ENCODE measurements at regions not wholly inside any gene's neighbourhood (a gene's known extent, or its start where the extent isn't known, plus 50 kb on each side); places are given as distances from the start of the nearest gene placed in this dataset.

DNA sequence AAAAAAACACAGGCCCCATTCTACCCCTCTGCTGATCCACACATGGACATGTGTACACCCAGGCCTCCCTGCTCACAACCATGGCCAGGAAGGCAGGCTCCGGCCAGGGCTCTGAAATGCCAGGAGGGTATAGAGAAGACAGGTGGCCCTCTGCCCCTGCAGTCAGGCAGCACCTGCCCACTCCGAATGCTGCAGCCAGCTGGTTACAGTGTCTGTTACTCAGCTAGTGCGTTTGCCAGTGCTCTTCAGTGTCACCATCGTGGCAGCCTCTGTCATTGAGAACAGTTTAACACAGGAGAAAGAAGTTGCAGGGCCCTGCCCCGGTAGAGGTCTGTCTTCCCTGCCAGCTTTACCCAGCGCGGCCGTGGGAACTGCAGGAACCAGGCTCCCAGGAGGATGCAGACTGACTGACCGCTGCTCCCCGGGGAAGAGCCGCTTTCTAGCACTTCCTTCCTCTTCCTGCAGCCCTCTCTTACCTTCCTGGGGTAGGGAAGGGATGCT, 128.8 kb upstream of the FAM20C start:
- H3K9ac ChIP-seq, result no peak overlapping the region
- no peak overlapping the region for H2AFZ ChIP-seq (ENCODE audit: low read depth)
- no peaks in the 10 kb centered on the region for H4K20me1 ChIP-seq (ENCODE audit: insufficient read depth)
- H3F3A ChIP-seq (replicated peaks; ENCODE audit: insufficient read depth), result no peaks in the 10 kb centered on the region
- DNase-seq, result no peak
- no peak for TF ChIP-seq YY1 (IDR thresholded peaks at IDR 0.05; ENCODE audit: low read depth)
- TF ChIP-seq, protein P1, sequence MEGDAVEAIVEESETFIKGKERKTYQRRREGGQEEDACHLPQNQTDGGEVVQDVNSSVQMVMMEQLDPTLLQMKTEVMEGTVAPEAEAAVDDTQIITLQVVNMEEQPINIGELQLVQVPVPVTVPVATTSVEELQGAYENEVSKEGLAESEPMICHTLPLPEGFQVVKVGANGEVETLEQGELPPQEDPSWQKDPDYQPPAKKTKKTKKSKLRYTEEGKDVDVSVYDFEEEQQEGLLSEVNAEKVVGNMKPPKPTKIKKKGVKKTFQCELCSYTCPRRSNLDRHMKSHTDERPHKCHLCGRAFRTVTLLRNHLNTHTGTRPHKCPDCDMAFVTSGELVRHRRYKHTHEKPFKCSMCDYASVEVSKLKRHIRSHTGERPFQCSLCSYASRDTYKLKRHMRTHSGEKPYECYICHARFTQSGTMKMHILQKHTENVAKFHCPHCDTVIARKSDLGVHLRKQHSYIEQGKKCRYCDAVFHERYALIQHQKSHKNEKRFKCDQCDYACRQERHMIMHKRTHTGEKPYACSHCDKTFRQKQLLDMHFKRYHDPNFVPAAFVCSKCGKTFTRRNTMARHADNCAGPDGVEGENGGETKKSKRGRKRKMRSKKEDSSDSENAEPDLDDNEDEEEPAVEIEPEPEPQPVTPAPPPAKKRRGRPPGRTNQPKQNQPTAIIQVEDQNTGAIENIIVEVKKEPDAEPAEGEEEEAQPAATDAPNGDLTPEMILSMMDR (IDR thresholded peaks at IDR 0.05), result no peak
- no peak for TF ChIP-seq NFIC (IDR thresholded peaks at IDR 0.05; ENCODE audit: borderline replicate concordance)
- no peak overlapping the region for H3K27ac ChIP-seq (ENCODE audit: low read depth in 2 of 2, low read length in 1 of 2)
- ChIA-PET CTCF (interaction anchor here (0.9 to 3.0 kb wide), 14 partner anchors 9 to 259 kb away, joined by 3 to 35 read pairs (median 4); no protein-coding TSS in a partner anchor), POLR2A (no interaction called here)
- H3K36me3 ChIP-seq (replicated peaks in 1 of 2; ENCODE audit: control insufficient read depth in 1 of 2, insufficient read depth in 2 of 2, low read length in 1 of 2), result no peaks in the 10 kb centered on the region
- no peaks in the 10 kb centered on the region for H3K9me2 ChIP-seq
- H3K79me2 ChIP-seq (ENCODE audit: insufficient read depth), result no peaks in the 10 kb centered on the region
- no peak overlapping the region for H3K4me3 ChIP-seq (ENCODE audit: low read depth in 2 of 2, low read length in 1 of 2)
- WGBS (ENCODE audit: low lambda C conversion rate), result 63% methylated on average over 11 of the region's 11 CpGs
- H3K9me3 ChIP-seq, result no peaks in the 10 kb centered on the region
- H3K27me3 ChIP-seq (ENCODE audit: insufficient read depth), result no peaks in the 10 kb centered on the region
- no peak overlapping the region for H3K4me2 ChIP-seq
- H3K4me1 ChIP-seq (ENCODE audit: control insufficient read depth in 1 of 2, insufficient read depth in 2 of 2, low read depth in 1 of 2, low read length in 1 of 2), result peaks cover 9 to 10% of the 10 kb centered on the region in 2 experiments; a peak in 1 of 4 replicates

DNA sequence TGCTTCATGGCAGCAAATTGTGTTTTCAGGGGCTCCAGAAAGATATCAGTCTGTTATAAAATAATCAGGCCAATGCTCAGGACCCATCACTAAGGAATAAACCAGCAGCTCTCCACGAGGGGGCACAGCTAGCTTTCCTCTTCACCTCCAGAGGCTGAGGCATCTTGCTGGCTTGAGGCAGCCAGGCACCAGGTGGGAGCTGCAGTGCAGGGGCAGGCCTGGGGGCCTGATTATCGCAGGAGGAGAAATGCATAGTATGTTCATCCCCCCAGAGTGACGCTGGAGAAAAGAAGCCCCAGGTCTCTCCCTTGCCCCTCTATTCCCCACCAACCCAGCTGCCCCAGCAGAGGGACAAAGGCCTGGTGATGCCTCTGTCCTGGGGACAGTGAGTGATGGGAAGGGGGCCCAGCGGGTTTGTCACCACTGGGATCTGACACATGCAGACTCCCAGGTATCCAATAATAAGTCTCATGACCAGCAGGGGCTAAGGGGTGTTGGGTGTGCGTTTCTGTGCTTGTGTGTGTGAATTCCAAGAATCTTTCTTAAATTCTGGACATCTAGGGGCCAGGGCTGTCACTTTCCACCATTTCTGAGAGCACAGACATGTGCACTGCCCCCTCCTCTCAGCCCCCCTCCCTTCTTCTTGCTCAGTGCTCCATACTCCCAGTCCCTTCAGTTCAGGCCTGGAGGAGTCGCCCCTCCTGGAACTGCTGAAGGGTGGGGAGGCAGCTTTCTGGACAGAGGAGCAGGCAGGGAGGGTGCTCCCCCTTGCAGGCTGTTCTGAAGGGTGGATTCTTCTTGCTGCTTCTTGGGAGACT, 128.1 kb upstream of the FAM20C start:
- no peak overlapping the region for H3K9ac ChIP-seq
- ChIA-PET POLR2A (no interaction called here), CTCF (interaction anchor here (0.9 to 3.0 kb wide), 12 partner anchors 10 to 258 kb away, joined by 3 to 35 read pairs (median 4); no protein-coding TSS in a partner anchor)
- no peak overlapping the region for H3K4me3 ChIP-seq (ENCODE audit: low read depth in 2 of 2, low read length in 1 of 2)
- H3K9me3 ChIP-seq, result no peaks in the 10 kb centered on the region
- H3F3A ChIP-seq (replicated peaks; ENCODE audit: insufficient read depth), result no peaks in the 10 kb centered on the region
- H2AFZ ChIP-seq (ENCODE audit: low read depth), result no peak overlapping the region
- no peak overlapping the region for H3K4me2 ChIP-seq
- no peaks in the 10 kb centered on the region for H3K27me3 ChIP-seq (ENCODE audit: insufficient read depth)
- H3K9me2 ChIP-seq, result no peaks in the 10 kb centered on the region
- peaks cover 2 to 9% of the 10 kb centered on the region in 2 experiments; a peak in 1 of 4 replicates for H3K4me1 ChIP-seq (ENCODE audit: control insufficient read depth in 1 of 2, insufficient read depth in 2 of 2, low read depth in 1 of 2, low read length in 1 of 2)
- DNase-seq, result peak; percentile 78
- no peak overlapping the region for H3K27ac ChIP-seq (ENCODE audit: low read depth in 2 of 2, low read length in 1 of 2)
- H4K20me1 ChIP-seq (ENCODE audit: insufficient read depth), result no peaks in the 10 kb centered on the region
- peak; percentile 81 for TF ChIP-seq RAD21 (IDR thresholded peaks at IDR 0.05; ENCODE audit: low read length)
- TF ChIP-seq SMC3 (IDR thresholded peaks at IDR 0.05; ENCODE audit: low read depth, low read length), result peak; percentile 82
- TF ChIP-seq YY1 (IDR thresholded peaks at IDR 0.05; ENCODE audit: low read depth), result no peak
- TF ChIP-seq, protein P1 (IDR thresholded peaks at IDR 0.05), result peak; percentile 72
- H3K36me3 ChIP-seq (replicated peaks in 1 of 2; ENCODE audit: control insufficient read depth in 1 of 2, insufficient read depth in 2 of 2, low read length in 1 of 2), result no peaks in the 10 kb centered on the region
- WGBS (ENCODE audit: low lambda C conversion rate), result 64% methylated on average over 6 of the region's 6 CpGs
- H3K79me2 ChIP-seq (ENCODE audit: insufficient read depth), result no peaks in the 10 kb centered on the region
